Smooth muscle cell (in vitro differentiated cells): ENCODE measurements at regions not wholly inside any gene's neighbourhood (a gene's known extent, or its start where the extent isn't known, plus 50 kb on each side); places are given as distances from the start of the nearest gene placed in this dataset.
"Not testable (repeated sequence)": the region's sequence is repeated elsewhere in the genome, so short reads cannot be mapped to it uniquely, and the experiment has no call there.

Experiments
- DNase-seq: peaks from one replicate; lab custom pipeline; 2025; ENCODE audit not compliant: unreplicated experiment; lab: John Stamatoyannopoulos, UW
- H2AFZ ChIP-seq: fragments of 200-600 bp; sonication (generic); 2 replicates; pipeline ENCODE4 v1.6.0; 2016; ENCODE audit warnings: antibody characterized with exemption, low read depth, mild to moderate bottlenecking
- H3F3A ChIP-seq: fragments of 200-600 bp; sonication (generic); 2 replicates; pipeline ENCODE4 v1.6.0; 2017; ENCODE audit warnings: antibody characterized with exemption, low read depth
- H3K27ac ChIP-seq: fragments of 200-600 bp; sonication (generic); 2 replicates; pipeline ENCODE4 v1.5.1; 2016; ENCODE audit warnings: low read depth, mild to moderate bottlenecking
- H3K27me3 ChIP-seq: fragments of 200-600 bp; sonication (generic); 2 replicates; pipeline ENCODE4 v1.6.1; 2016; ENCODE audit warnings: low read depth, mild to moderate bottlenecking
- H3K36me3 ChIP-seq: fragments of 200-600 bp; sonication (generic); 2 replicates; pipeline ENCODE4 v1.5.1; 2016; ENCODE audit warnings: low read depth
- H3K4me1 ChIP-seq: fragments of 200-600 bp; sonication (generic); 2 replicates; pipeline ENCODE4 v1.5.1; 2016; ENCODE audit warnings: low read depth
- H3K4me2 ChIP-seq: fragments of 200-600 bp; sonication (generic); 2 replicates; pipeline ENCODE4 v1.6.0; 2016; ENCODE audit warnings: mild to moderate bottlenecking
- H3K4me3 ChIP-seq: fragments of 200-600 bp; sonication (generic); 2 replicates; pipeline ENCODE4 v1.5.1; 2016; ENCODE audit warnings: mild to moderate bottlenecking
- H3K79me2 ChIP-seq: fragments of 200-600 bp; sonication (generic); 2 replicates; pipeline ENCODE4 v1.6.0; 2016; ENCODE audit warnings: low read depth, mild to moderate bottlenecking
- H3K9ac ChIP-seq: fragments of 200-600 bp; sonication (generic); 2 replicates; pipeline ENCODE4 v1.6.0; 2016; ENCODE audit warnings: low read depth
- H3K9me3 ChIP-seq: fragments of 200-600 bp; sonication (generic); replicated peaks from 2 replicates; pipeline ENCODE4 v1.5.1; 2016; ENCODE audit warnings: low read depth
- H4K20me1 ChIP-seq: fragments of 200-600 bp; sonication (generic); 2 replicates; pipeline ENCODE4 v1.6.0; 2016; ENCODE audit warnings: low read depth
- CTCF ChIP-seq: fragments of 200-600 bp; sonication (generic); IDR thresholded peaks from 2 replicates; pipeline ENCODE4 v1.5.1; 2017; ENCODE audit warnings: borderline replicate concordance, mild to moderate bottlenecking, antibody characterized with exemption; ENCODE audit not compliant: insufficient read depth, poor library complexity, severe bottlenecking
- WGBS: methylation state at CpG from one replicate; pipeline ENCODE4 v1.1.7; 2016; ENCODE audit warnings: low lambda C conversion rate; 5-methylcytosine and 5-hydroxymethylcytosine counted together

- H3K4me2 ChIP-seq = no peak overlapping the region
- H3K27ac ChIP-seq = no peak overlapping the region
- no peaks in the 10 kb centered on the region for H3K9me3 ChIP-seq
- no peak for DNase-seq
- no peaks in the 10 kb centered on the region for H3K79me2 ChIP-seq
- no peaks in the 10 kb centered on the region for H3K36me3 ChIP-seq
- TF ChIP-seq CTCF = no peak
- no peaks in the 10 kb centered on the region for H3F3A ChIP-seq
- 100% methylated on average over 1 of the region's 1 CpG for WGBS
- H3K9ac ChIP-seq = no peak overlapping the region
- H2AFZ ChIP-seq = no peak overlapping the region
- no peaks in the 10 kb centered on the region for H4K20me1 ChIP-seq
- H3K4me3 ChIP-seq = no peak overlapping the region
- no peaks in the 10 kb centered on the region for H3K27me3 ChIP-seq
- no peaks in the 10 kb centered on the region for H3K4me1 ChIP-seq
Observed at GRCh38 chr4:128536746-128537145, 249.1 kb upstream of the PGRMC2 start.

- H3F3A ChIP-seq, H3K9ac ChIP-seq, H3K79me2 ChIP-seq, H3K27me3 ChIP-seq, H2AFZ ChIP-seq, DNase-seq, H3K4me2 ChIP-seq, H4K20me1 ChIP-seq, H3K4me1 ChIP-seq, H3K36me3 ChIP-seq, H3K4me3 ChIP-seq, H3K27ac ChIP-seq, H3K9me3 ChIP-seq: not testable (repeated sequence)
- 79% methylated on average over 4 of the region's 4 CpGs for WGBS
Observed at GRCh38 chr4:128535510-128535909, 247.9 kb upstream of the PGRMC2 start.

- Histone ChIP-seq H3K9me3 (no peaks in the 10 kb centered on the region), H2AFZ (no peak overlapping the region), H3F3A (peaks cover 18% of the 10 kb centered on the region), H4K20me1 (no peaks in the 10 kb centered on the region), H3K27ac (peak overlapping the region; percentile 94), H3K4me2 (peak overlapping the region; percentile 75), H3K9ac (peak overlapping the region; percentile 63), H3K36me3 (no peaks in the 10 kb centered on the region), H3K27me3 (no peaks in the 10 kb centered on the region), H3K4me1 (peaks cover 33% of the 10 kb centered on the region), H3K79me2 (no peaks in the 10 kb centered on the region), H3K4me3 (no peak overlapping the region)
- no peak for TF ChIP-seq CTCF
- no peak for DNase-seq
- 43% methylated on average over 4 of the region's 4 CpGs for WGBS
Observed at GRCh38 chr4:128528793-128529553, 241.4 kb upstream of the PGRMC2 start.

GRCh38 chr4:128527946-128528576 lies 240.4 kb upstream of the PGRMC2 start:
- Histone ChIP-seq H2AFZ (peak overlapping the region; percentile 42), H3K4me3 (no peak overlapping the region), H3K79me2 (no peaks in the 10 kb centered on the region), H4K20me1 (no peaks in the 10 kb centered on the region), H3K36me3 (no peaks in the 10 kb centered on the region), H3K27ac (peak overlapping the region; percentile 94), H3K9me3 (no peaks in the 10 kb centered on the region), H3K27me3 (no peaks in the 10 kb centered on the region), H3K9ac (peak overlapping the region; percentile 63), H3K4me1 (peaks cover 33% of the 10 kb centered on the region), H3K4me2 (peak overlapping the region; percentile 75), H3F3A (peaks cover 18% of the 10 kb centered on the region)
- DNase-seq = no peak
- 60% methylated on average over 4 of the region's 4 CpGs for WGBS
- TF ChIP-seq CTCF = no peak
